HUES64 (cell line): ENCODE measurements at regions not wholly inside any gene's neighbourhood (a gene's known extent, or its start where the extent isn't known, plus 50 kb on each side); places are given as distances from the start of the nearest gene placed in this dataset.
A peak's percentile ranks its signal among the peaks of the same experiment; 100 is the strongest.

Source experiments
- H3K27ac ChIP-seq: 2 replicates; pipeline ENCODE4 v1.7.0; 2013; ENCODE audit warnings: low read depth, low read length, inconsistent platforms
- H3K27me3 ChIP-seq: 2 replicates; pipeline ENCODE4 v1.6.1; 2013; ENCODE audit warnings: mild to moderate bottlenecking, low read length; ENCODE audit not compliant: insufficient read depth
- H3K36me3 ChIP-seq: 2 replicates; pipeline ENCODE4 v1.6.1; 2013; ENCODE audit warnings: mild to moderate bottlenecking, low read length; ENCODE audit not compliant: insufficient read depth
- H3K4me1 ChIP-seq: 2 replicates; pipeline ENCODE4 v1.6.1; 2013; ENCODE audit warnings: mild to moderate bottlenecking, low read length, moderate library complexity; ENCODE audit not compliant: insufficient read depth
- H3K4me3 ChIP-seq: 2 replicates; pipeline ENCODE4 v1.5.1; 2013; ENCODE audit warnings: mild to moderate bottlenecking, low read length, moderate library complexity
- H3K9ac ChIP-seq: 2 replicates; pipeline ENCODE4 v1.6.1; 2013; ENCODE audit warnings: mild to moderate bottlenecking, low read depth, low read length
- H3K9me3 ChIP-seq: 2 replicates; pipeline ENCODE4 v1.6.1; 2013; ENCODE audit warnings: low read depth, low read length; ENCODE audit not compliant: insufficient read depth
- whole genome bisulfite sequencing: fragments of 150-250, 120-280 bp; methylation state at CpG from one replicate; pipeline ENCODE4 v1.1.7; 2013; ENCODE audit warnings: missing lambda C conversion rate; 5-methylcytosine and 5-hydroxymethylcytosine counted together

GRCh38 chr5:89471115-89471514, 588.1 kb upstream of the MEF2C start:
- H3K9ac ChIP-seq, result no peak overlapping the region
- H3K9me3 ChIP-seq, result no peaks in the 10 kb centered on the region

DNA sequence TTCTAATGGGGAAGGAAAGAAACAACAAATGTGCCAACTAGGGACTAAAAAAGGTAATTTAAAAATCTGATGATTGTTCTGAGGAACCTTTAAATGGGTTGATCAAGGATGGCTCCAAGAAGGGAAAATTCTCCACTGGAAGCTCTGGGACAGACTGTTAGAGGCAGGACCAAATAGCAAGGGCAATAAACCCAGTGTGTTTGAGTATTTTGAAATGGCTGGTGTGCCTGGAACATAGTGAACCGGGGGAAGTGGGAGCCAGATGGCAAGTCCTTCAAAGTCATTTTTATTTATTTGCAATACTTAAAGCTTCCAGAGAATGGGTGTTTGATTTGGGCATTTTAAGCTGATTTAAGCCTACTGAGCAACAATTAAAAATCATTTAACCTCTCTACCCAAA, 587.7 kb upstream of the MEF2C start:
- Histone ChIP-seq H3K9ac (no peak overlapping the region), H3K4me1 (no peaks in the 10 kb centered on the region), H3K27ac (no peak overlapping the region), H3K4me3 (no peak overlapping the region), H3K36me3 (no peaks in the 10 kb centered on the region), H3K9me3 (no peaks in the 10 kb centered on the region), H3K27me3 (no peaks in the 10 kb centered on the region)
- 100% methylated on average over 1 of the region's 1 CpG for WGBS

More at GRCh38 chr5:89471115-89471514, 588.1 kb upstream of the MEF2C start:
- Histone ChIP-seq H3K4me1 (no peaks in the 10 kb centered on the region), H3K27me3 (no peaks in the 10 kb centered on the region), H3K27ac (no peak overlapping the region), H3K36me3 (no peaks in the 10 kb centered on the region), H3K4me3 (no peak overlapping the region)

GRCh38 chr5:89458332-89458656, 575.3 kb upstream of the MEF2C start:
- no peaks in the 10 kb centered on the region for H3K27me3 ChIP-seq
- H3K36me3 ChIP-seq, result no peaks in the 10 kb centered on the region
- WGBS, result 94% methylated on average over 1 of the region's 1 CpG
- H3K4me1 ChIP-seq, result no peaks in the 10 kb centered on the region
- no peak overlapping the region for H3K9ac ChIP-seq
- H3K4me3 ChIP-seq, result no peak overlapping the region
- no peaks in the 10 kb centered on the region for H3K9me3 ChIP-seq
- H3K27ac ChIP-seq, result no peak overlapping the region

DNA sequence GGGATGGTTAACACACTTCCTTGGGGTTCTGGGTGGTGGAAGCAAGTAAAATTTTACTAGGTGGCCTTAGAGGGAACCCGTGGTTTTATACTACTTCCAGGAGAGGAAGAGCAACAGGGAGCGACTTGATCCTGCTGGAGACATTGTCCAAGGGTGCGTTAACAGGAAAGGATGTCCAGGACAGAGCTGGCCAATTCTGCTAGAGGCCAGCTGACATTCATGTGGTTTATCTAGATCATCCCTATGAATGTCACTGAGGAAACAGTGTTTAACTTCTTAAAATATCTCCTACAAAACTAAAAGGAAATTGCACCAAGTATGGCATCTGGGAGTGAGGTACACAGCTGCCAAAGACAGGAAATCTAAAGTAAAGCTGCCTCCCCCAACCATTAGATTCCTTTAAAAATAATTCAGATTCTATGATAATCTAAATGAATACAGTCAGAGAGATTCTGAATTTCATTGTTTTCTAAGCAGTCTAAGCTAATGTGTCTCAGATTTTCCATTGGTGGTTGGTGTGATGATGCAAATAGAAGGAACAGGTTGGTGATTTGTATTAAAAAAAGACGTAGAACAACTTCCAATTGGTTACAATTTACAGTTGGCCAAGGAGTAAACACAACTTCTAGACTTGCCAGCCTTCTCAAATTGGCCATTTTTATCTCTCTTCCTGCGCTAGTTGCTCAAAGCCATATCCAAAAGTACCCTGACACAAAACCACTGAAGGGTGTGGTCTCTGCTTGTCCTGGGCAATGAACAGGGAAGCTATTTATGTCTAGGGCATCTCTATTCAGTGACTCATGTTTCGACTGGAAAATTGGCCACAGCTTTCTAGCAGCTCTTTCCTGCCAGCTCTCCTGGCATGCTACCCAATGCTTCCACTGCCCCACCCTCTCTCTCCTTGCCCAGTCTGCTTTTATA, 574.7 kb upstream of the MEF2C start:
- 96% methylated on average over 6 of the region's 6 CpGs for WGBS
- Histone ChIP-seq H3K9me3 (no peaks in the 10 kb centered on the region), H3K27ac (no peak overlapping the region)

DNA sequence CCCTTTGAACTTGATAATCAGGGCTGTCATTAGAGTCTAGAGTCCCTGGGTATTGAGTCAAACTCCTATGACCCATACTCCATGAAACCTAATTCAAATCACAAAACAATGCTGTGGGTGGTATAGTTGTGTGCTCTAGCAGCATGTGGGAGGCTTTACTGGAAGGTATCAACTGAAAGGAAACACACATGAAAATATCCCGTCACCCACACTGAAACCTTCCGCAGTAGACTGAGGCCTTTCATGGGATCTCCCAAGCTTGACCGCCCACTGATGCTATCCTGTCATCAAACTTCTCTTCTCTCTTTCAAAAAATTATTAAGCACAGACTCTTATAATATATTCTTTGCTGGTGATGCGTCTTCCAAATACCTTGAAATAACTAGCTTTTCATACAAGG, 569.1 kb upstream of the MEF2C start:
- 93% methylated on average over 4 of the region's 4 CpGs for WGBS
- Histone ChIP-seq H3K9me3 (no peaks in the 10 kb centered on the region), H3K4me1 (peaks cover 45% of the 10 kb centered on the region), H3K27ac (no peak overlapping the region; the same call in 1 of the 2 replicates), H3K36me3 (no peaks in the 10 kb centered on the region), H3K27me3 (no peaks in the 10 kb centered on the region), H3K4me3 (no peak overlapping the region), H3K9ac (no peak overlapping the region)

More for the DNA sequence above, 574.7 kb upstream of the MEF2C start:
- Histone ChIP-seq H3K27me3 (no peaks in the 10 kb centered on the region), H3K4me3 (no peak overlapping the region), H3K4me1 (no peaks in the 10 kb centered on the region), H3K9ac (no peak overlapping the region), H3K36me3 (no peaks in the 10 kb centered on the region)

GRCh38 chr5:89451263-89451662, 568.3 kb upstream of the MEF2C start:
- Histone ChIP-seq H3K27me3 (no peaks in the 10 kb centered on the region), H3K9ac (no peak overlapping the region), H3K9me3 (no peaks in the 10 kb centered on the region), H3K36me3 (no peaks in the 10 kb centered on the region), H3K4me3 (no peak overlapping the region), H3K27ac (peak overlapping the region; percentile 46; the same call in 1 of the 2 replicates), H3K4me1 (peaks cover 51% of the 10 kb centered on the region)

GRCh38 chr5:89450149-89450538, 567.2 kb upstream of the MEF2C start:
- Histone ChIP-seq H3K9me3 (no peaks in the 10 kb centered on the region), H3K9ac (no peak overlapping the region), H3K27ac (no peak overlapping the region), H3K36me3 (no peaks in the 10 kb centered on the region), H3K4me1 (peaks cover 55% of the 10 kb centered on the region), H3K27me3 (no peaks in the 10 kb centered on the region), H3K4me3 (no peak overlapping the region)
- 100% methylated on average over 1 of the region's 1 CpG for WGBS

DNA sequence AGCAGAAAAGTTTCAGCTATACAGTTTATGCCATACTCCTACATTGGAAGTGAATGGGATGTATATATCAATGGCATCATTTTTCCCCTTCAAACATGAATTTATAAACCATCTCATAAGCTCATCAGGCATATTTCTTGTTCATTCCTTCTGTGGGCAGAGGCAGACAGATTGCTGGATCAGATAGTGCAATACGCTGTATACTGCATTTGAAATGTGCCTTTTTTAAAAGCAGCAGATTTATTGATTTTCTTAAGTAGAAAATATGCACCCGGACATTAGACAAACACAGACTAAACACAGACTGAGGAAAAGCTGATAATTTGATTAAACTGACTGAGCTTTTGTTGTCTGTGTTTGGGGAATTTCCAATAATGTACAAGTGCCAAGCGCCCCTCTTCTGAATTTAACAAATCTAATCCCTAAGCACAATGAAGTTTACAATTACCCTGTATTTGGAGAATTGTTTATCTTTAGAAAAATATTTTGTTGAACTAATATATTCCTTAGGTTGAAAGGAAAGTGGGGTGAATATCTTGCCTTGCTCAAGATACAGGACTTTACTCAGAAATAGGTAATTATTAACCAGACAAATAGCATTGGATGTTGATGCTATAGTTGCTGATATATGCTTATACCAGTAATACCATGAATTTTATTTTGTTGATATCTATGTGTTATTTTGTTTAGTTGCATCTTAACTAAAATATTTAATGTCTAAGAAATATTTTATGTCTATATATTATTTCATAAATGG, 566.6 kb upstream of the MEF2C start:
- no peak overlapping the region for H3K27ac ChIP-seq
- H3K27me3 ChIP-seq, result no peaks in the 10 kb centered on the region
- H3K9me3 ChIP-seq, result no peaks in the 10 kb centered on the region
- H3K4me1 ChIP-seq, result peaks cover 55% of the 10 kb centered on the region
- 100% methylated on average over 2 of the region's 3 CpGs for WGBS
- H3K4me3 ChIP-seq, result no peak overlapping the region
- no peak overlapping the region for H3K9ac ChIP-seq
- H3K36me3 ChIP-seq, result no peaks in the 10 kb centered on the region

- Histone ChIP-seq H3K4me3 (no peak overlapping the region), H3K4me1 (peaks cover 53% of the 10 kb centered on the region), H3K9ac (peak overlapping the region; percentile 1; the same call in 1 of the 2 replicates), H3K27ac (peak overlapping the region; percentile 74; the same call in 1 of the 2 replicates), H3K36me3 (no peaks in the 10 kb centered on the region), H3K9me3 (no peaks in the 10 kb centered on the region), H3K27me3 (no peaks in the 10 kb centered on the region)
- 96% methylated on average over 3 of the region's 3 CpGs for whole genome bisulfite sequencing
Observed at GRCh38 chr5:89447027-89447426, 564.0 kb upstream of the MEF2C start.

DNA sequence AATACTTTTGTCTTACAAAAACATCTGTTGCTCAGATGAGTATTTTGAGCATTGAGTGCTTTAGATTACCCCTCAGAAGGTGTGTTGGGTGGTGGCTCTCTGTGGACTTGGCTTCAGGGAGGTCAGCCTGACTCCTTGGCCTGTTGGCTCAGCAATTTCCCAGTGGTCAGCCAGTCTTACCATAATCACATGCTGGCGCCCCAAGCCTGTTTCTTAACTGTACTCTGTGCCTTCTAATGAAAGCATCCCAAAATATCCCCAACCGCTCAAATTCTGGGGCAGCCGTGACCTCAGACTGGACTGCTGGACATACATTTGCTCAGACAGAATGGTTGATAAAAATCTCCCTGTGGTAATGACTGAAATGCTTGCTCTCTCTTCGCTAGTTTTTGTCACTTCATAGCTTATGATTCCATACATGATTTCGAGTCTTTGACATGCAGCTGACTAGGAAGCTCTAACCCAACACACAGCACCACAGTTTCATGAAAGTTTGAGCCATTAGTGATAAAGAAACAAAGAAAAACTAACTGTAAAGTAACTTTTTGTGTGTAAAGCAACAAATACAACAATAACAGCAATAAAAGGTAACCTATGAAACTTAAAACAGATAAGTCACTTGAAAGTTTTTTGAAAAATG, 562.2 kb upstream of the MEF2C start:
- Histone ChIP-seq H3K27ac (no peak overlapping the region), H3K4me3 (no peak overlapping the region), H3K27me3 (no peaks in the 10 kb centered on the region), H3K4me1 (peaks cover 35% of the 10 kb centered on the region), H3K9ac (no peak overlapping the region), H3K36me3 (no peaks in the 10 kb centered on the region), H3K9me3 (no peaks in the 10 kb centered on the region)
- WGBS, result 96% methylated on average over 5 of the region's 5 CpGs

- no peak overlapping the region for H3K4me3 ChIP-seq
- H3K36me3 ChIP-seq, result no peaks in the 10 kb centered on the region
- no peaks in the 10 kb centered on the region for H3K27me3 ChIP-seq
- H3K4me1 ChIP-seq, result peaks cover 30% of the 10 kb centered on the region
- WGBS, result 92% methylated on average over 1 of the region's 3 CpGs
- H3K27ac ChIP-seq, result no peak overlapping the region
- H3K9ac ChIP-seq, result no peak overlapping the region
- H3K9me3 ChIP-seq, result no peaks in the 10 kb centered on the region
Observed at GRCh38 chr5:89444088-89444487, 561.1 kb upstream of the MEF2C start.
